GM21619 (cell line): ENCODE measurements at regions not wholly inside any gene's neighbourhood (a gene's known extent, or its start where the extent isn't known, plus 50 kb on each side); places are given as distances from the start of the nearest gene placed in this dataset.

Source experiments
- ATAC-seq: cut with Tn5 transposase; IDR thresholded peaks from one replicate; pipeline ENCODE4 v1.9.1; 2021; ENCODE audit not compliant: unreplicated experiment

GRCh38 chr16:7021653-7022275 lies 310.9 kb upstream of the RBFOX1 start:
- ATAC-seq: no peak

GRCh38 chr16:7017006-7017662 lies 315.5 kb upstream of the RBFOX1 start:
- no peak for ATAC-seq

GRCh38 chr16:7014756-7015155 lies 317.9 kb upstream of the RBFOX1 start:
- ATAC-seq: no peak

GRCh38 chr16:7013990-7014389 lies 318.7 kb upstream of the RBFOX1 start:
- no peak for ATAC-seq

GRCh38 chr16:7004266-7004665 lies 328.4 kb upstream of the RBFOX1 start:
- ATAC-seq: no peak

- no peak for ATAC-seq
Measured at GRCh38 chr16:6993544-6993943, 339.1 kb upstream of the RBFOX1 start.

GRCh38 chr16:6988846-6989245 lies 343.8 kb upstream of the RBFOX1 start:
- ATAC-seq: no peak

GRCh38 chr16:6977916-6978315 lies 354.7 kb upstream of the RBFOX1 start:
- no peak for ATAC-seq

- ATAC-seq: no peak
Measured at GRCh38 chr16:6977291-6977690, 355.4 kb upstream of the RBFOX1 start.

GRCh38 chr16:6976716-6977115 lies 355.9 kb upstream of the RBFOX1 start:
- ATAC-seq: no peak

- no peak for ATAC-seq
Measured at GRCh38 chr16:6970171-6970857, 362.3 kb upstream of the RBFOX1 start.

GRCh38 chr16:6969594-6969993 lies 363.1 kb upstream of the RBFOX1 start:
- ATAC-seq: no peak

- ATAC-seq: no peak
Measured at GRCh38 chr16:6967796-6968320, 364.8 kb upstream of the RBFOX1 start.

GRCh38 chr16:6966925-6967324 lies 365.7 kb upstream of the RBFOX1 start:
- ATAC-seq: no peak

GRCh38 chr16:6964679-6965078 lies 368.0 kb upstream of the RBFOX1 start:
- ATAC-seq: no peak

GRCh38 chr16:6961704-6962103 lies 370.9 kb upstream of the RBFOX1 start:
- no peak for ATAC-seq

- no peak for ATAC-seq
Measured at GRCh38 chr16:6958184-6958583, 374.5 kb upstream of the RBFOX1 start.

GRCh38 chr16:6957681-6958080 lies 375.0 kb upstream of the RBFOX1 start:
- no peak for ATAC-seq

- ATAC-seq: no peak
Measured at GRCh38 chr16:6956511-6956910, 376.1 kb upstream of the RBFOX1 start.

GRCh38 chr16:6955303-6955702 lies 377.3 kb upstream of the RBFOX1 start:
- no peak for ATAC-seq

GRCh38 chr16:6949240-6949639 lies 383.4 kb upstream of the RBFOX1 start:
- ATAC-seq: no peak

- no peak for ATAC-seq
Measured at GRCh38 chr16:6947291-6947690, 385.4 kb upstream of the RBFOX1 start.
